HTR-8/SVneo (cell line): ENCODE measurements at regions not wholly inside any gene's neighbourhood (a gene's known extent, or its start where the extent isn't known, plus 50 kb on each side); places are given as distances from the start of the nearest gene placed in this dataset.

Source experiments
- DNase-seq: peaks from one replicate; pipeline ENCODE4 v3.0.0; 2011; ENCODE audit warnings: low spot score, mixed read lengths; ENCODE audit not compliant: insufficient read length
- FAIRE-seq: peaks from 2 replicates; lab custom pipeline; 2011; peaks lifted over from hg19 to GRCh38; lab: Jason Lieb, UNC

- FAIRE-seq (no peak), DNase-seq (no peak)
These were observed 107.3 kb upstream of the SLC8A1 start for GRCh38 chr2:40559175-40559574.

GRCh38 chr2:40564184-40564583, 112.3 kb upstream of the SLC8A1 start:
- DNase-seq (no peak), FAIRE-seq (no peak)

- FAIRE-seq (no peak), DNase-seq (no peak)
These were observed 127.4 kb upstream of the SLC8A1 start for GRCh38 chr2:40579247-40579646.

- no peak for FAIRE-seq
- DNase-seq, result no peak
These were observed 132.5 kb upstream of the SLC8A1 start for GRCh38 chr2:40584432-40584831.

GRCh38 chr2:40591774-40592173, 139.9 kb upstream of the SLC8A1 start:
- FAIRE-seq (no peak), DNase-seq (no peak)

GRCh38 chr2:40592218-40592617, 140.3 kb upstream of the SLC8A1 start:
- DNase-seq (no peak), FAIRE-seq (no peak)

GRCh38 chr2:40606862-40607261, 155.0 kb upstream of the SLC8A1 start:
- no peak for FAIRE-seq

GRCh38 chr2:40611196-40611595, 159.3 kb upstream of the SLC8A1 start:
- FAIRE-seq, result no peak
- no peak for DNase-seq

More at GRCh38 chr2:40606862-40607261, 155.0 kb upstream of the SLC8A1 start:
- no peak for DNase-seq

- DNase-seq (no peak), FAIRE-seq (no peak)
These were observed 174.0 kb upstream of the SLC8A1 start for GRCh38 chr2:40625849-40626248.

GRCh38 chr2:40628556-40628955, 176.7 kb upstream of the SLC8A1 start:
- no peak for FAIRE-seq
- DNase-seq, result no peak

- FAIRE-seq, result no peak
- no peak for DNase-seq
These were observed 178.0 kb upstream of the SLC8A1 start for GRCh38 chr2:40629768-40630434.

GRCh38 chr2:40639320-40639719, 187.4 kb upstream of the SLC8A1 start:
- FAIRE-seq (no peak), DNase-seq (no peak)

GRCh38 chr2:40642237-40642636, 190.3 kb upstream of the SLC8A1 start:
- DNase-seq (no peak), FAIRE-seq (no peak)

GRCh38 chr2:40642726-40643125, 190.8 kb upstream of the SLC8A1 start:
- DNase-seq (no peak), FAIRE-seq (no peak)

GRCh38 chr2:40646642-40647041, 194.8 kb upstream of the SLC8A1 start:
- no peak for DNase-seq
- FAIRE-seq, result no peak

GRCh38 chr2:40652155-40652554, 200.3 kb upstream of the SLC8A1 start:
- DNase-seq, result no peak
- FAIRE-seq, result no peak

- FAIRE-seq (no peak), DNase-seq (no peak)
These were observed 201.9 kb upstream of the SLC8A1 start for GRCh38 chr2:40653829-40654228.

GRCh38 chr2:40654346-40654745, 202.5 kb upstream of the SLC8A1 start:
- DNase-seq, result no peak
- no peak for FAIRE-seq

- DNase-seq, result peak; percentile 26
- FAIRE-seq, result no peak
These were observed 207.1 kb upstream of the SLC8A1 start for GRCh38 chr2:40658941-40659340.

GRCh38 chr2:40665493-40666232, 213.8 kb upstream of the SLC8A1 start:
- FAIRE-seq (peak; percentile 69), DNase-seq (no peak)

GRCh38 chr2:40666398-40666797, 214.5 kb upstream of the SLC8A1 start:
- peak; percentile 20 for DNase-seq
- FAIRE-seq, result no peak

- DNase-seq, result peak; percentile 46
- FAIRE-seq, result no peak
These were observed 216.5 kb upstream of the SLC8A1 start for GRCh38 chr2:40668425-40668824.
